ENCODE measurements at regions not wholly inside any gene's neighbourhood (a gene's known extent, or its start where the extent isn't known, plus 50 kb on each side); places are given as distances from the start of the nearest gene placed in this dataset.

DNA sequence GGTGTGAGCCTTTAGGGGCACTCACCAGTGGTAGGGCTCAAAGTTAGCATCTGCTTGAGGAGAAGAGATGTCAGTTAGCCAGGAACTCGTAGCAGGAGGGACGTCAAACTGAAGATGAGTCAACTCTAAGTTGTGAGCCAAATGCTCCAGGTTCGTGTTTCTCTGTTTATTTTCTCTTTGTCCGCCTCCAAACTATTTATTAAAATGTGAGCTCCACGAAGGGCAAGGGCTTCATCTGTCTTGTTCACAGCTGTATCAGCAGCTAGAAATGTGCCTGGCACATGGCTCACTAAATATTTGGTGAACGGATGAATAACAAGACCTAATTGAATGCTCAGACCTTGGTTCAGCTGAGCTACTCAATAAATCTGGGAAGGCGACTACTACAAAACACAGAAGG lies 248.9 kb downstream of the BCOR start:
- DNase-seq (ENCODE audit: low read depth, low spot score): peak; percentile 31
- CTCF ChIA-PET: interaction anchor here (0.7 kb wide), 1 partner anchor 65 kb away, joined by 3 read pairs; no protein-coding TSS in a partner anchor
- TF ChIP-seq, protein P1, sequence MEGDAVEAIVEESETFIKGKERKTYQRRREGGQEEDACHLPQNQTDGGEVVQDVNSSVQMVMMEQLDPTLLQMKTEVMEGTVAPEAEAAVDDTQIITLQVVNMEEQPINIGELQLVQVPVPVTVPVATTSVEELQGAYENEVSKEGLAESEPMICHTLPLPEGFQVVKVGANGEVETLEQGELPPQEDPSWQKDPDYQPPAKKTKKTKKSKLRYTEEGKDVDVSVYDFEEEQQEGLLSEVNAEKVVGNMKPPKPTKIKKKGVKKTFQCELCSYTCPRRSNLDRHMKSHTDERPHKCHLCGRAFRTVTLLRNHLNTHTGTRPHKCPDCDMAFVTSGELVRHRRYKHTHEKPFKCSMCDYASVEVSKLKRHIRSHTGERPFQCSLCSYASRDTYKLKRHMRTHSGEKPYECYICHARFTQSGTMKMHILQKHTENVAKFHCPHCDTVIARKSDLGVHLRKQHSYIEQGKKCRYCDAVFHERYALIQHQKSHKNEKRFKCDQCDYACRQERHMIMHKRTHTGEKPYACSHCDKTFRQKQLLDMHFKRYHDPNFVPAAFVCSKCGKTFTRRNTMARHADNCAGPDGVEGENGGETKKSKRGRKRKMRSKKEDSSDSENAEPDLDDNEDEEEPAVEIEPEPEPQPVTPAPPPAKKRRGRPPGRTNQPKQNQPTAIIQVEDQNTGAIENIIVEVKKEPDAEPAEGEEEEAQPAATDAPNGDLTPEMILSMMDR (IDR thresholded peaks at IDR 0.05; ENCODE audit: insufficient read depth, low read length, missing control alignments): no peak
- POLR2A ChIA-PET: no interaction called here
- H3K4me3 ChIP-seq (ENCODE audit: low read depth, low read length): no peak overlapping the region

DNA sequence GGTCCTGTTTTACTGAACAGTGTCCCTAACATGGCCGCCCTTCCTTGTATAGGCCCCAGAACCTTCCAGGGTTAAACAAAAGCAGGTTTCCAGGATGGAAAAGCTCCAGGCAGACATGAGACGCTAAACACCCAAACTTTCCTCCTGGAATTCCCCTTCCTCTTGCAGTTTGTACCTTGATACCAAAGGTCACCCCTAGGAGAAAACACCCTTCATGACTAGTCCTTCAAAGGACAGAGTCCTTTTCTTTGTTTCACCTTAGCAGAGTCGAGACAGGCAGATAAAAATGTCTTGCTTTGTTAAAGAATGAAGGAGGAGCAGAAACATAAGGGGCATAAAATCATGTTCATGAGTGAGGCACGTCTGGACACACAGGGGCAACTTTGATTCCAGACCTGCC lies 247.5 kb downstream of the BCOR start:
- TF ChIP-seq, protein P1 (IDR thresholded peaks at IDR 0.05; ENCODE audit: insufficient read depth, low read length, missing control alignments): no peak
- POLR2A ChIA-PET: interaction anchor here (1.2 kb wide), 1 partner anchor 216 kb away, joined by 3 read pairs; no protein-coding TSS in a partner anchor
- CTCF ChIA-PET: interaction anchor here (1.4 kb wide), 1 partner anchor 12 kb away, joined by 5 read pairs; no protein-coding TSS in a partner anchor
- no peak overlapping the region for H3K4me3 ChIP-seq (ENCODE audit: low read depth, low read length)
- DNase-seq (ENCODE audit: low read depth, low spot score): no peak

DNA sequence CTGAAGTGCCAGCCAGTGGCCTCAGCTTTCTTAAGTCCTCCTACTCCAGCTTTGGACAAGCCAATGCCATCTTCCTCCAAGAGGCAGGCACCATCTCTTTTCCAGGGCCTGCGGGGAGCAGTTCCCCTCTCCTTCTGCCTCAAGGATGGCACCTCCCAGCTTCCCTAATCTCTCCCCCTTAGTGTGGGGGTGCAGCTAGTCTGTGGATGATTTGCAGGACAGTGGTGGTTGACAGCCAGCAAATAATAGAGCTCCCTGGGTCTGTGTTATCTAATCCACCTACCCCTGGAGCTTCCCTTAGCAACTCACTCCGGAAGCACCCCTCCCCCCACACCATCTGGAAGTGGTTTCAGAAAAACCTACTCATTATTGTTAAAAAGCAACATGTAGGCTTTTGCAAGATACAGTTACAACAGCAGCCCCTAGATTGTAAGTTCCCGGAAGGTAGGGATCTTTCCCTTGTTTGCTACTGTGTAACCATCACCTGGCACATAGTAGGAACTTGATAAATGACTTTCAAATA lies 247.1 kb downstream of the BCOR start:
- CTCF ChIA-PET: interaction anchor here (0.8 to 1.4 kb wide), 2 partner anchors 13 to 160 kb away, joined by 3 to 5 read pairs; no protein-coding TSS in a partner anchor

DNA sequence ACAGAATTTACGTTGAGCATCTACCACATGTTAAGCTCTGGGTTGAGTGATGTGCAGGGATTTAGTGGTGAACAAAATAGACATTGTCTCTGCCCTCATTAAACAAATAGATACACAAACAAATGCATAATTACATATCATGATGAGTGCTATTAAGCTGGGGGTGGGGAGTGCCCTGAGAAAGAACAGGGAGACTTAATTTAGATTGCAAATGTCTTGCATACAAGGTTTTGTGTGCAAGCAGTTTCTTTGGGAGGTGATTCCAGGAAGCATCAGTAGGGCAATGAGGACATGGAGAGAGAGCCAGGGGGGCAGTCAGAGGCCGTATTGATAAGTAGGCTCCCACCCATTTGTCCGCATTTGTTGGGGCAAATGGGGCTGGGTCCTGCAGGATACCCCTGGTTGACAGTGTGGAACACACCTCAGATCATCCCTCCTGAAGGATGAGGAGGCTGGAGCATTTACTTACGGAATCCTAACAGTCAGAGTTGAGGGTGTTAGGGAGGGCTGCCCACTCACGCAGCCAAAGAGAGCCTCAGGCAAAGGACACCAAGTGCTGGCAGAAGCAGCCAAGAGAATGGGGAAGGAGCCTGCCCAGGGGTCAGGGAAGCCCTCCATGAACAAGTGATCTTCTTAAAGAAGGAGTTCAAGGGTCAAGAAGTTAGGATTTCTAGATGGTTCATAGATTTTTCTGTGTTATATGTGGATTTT lies 245.9 kb downstream of the BCOR start:
- TF ChIP-seq, protein P1 (IDR thresholded peaks at IDR 0.05; ENCODE audit: insufficient read depth, low read length, missing control alignments): no peak
- POLR2A ChIA-PET: no interaction called here
- DNase-seq (ENCODE audit: low read depth, low spot score): no peak
- no peak overlapping the region for H3K4me3 ChIP-seq (ENCODE audit: low read depth, low read length)
- CTCF ChIA-PET: interaction anchor here (0.8 kb wide), 1 partner anchor 159 kb away, joined by 3 read pairs; no protein-coding TSS in a partner anchor

More for the DNA sequence above, 247.1 kb downstream of the BCOR start:
- POLR2A ChIA-PET: interaction anchor here (1.2 kb wide), 1 partner anchor 215 kb away, joined by 3 read pairs; no protein-coding TSS in a partner anchor
- TF ChIP-seq, protein P1 (IDR thresholded peaks at IDR 0.05; ENCODE audit: insufficient read depth, low read length, missing control alignments): no peak
- H3K4me3 ChIP-seq (ENCODE audit: low read depth, low read length): no peak overlapping the region
- no peak for DNase-seq (ENCODE audit: low read depth, low spot score)

DNA sequence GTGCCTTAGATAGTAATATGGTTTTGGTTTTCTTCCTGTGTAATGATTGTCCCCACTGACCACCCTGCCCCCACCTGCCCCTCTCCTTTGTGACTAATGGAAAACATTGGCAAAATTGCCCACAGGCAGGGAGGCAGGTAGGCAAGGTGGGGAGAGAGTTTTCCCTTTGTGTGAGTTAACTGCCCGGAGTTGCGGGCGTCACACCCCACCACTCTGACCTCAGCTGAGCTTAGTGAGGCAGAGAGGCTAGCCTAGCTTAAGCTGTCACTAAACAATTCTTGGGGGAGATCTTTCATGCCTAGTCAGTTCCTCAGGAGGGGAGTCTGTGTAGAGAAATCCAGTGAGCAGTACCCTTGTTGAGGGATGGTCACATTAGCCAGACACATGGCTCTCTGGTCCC lies 245.3 kb downstream of the BCOR start:
- CTCF ChIA-PET: interaction anchor here (1.2 kb wide), 1 partner anchor 121 kb away, joined by 3 read pairs; no protein-coding TSS in a partner anchor
- no peak for DNase-seq (ENCODE audit: low read depth, low spot score)
- TF ChIP-seq, protein P1 (IDR thresholded peaks at IDR 0.05; ENCODE audit: insufficient read depth, low read length, missing control alignments): no peak
- no peak overlapping the region for H3K4me3 ChIP-seq (ENCODE audit: low read depth, low read length)
- POLR2A ChIA-PET: no interaction called here

DNA sequence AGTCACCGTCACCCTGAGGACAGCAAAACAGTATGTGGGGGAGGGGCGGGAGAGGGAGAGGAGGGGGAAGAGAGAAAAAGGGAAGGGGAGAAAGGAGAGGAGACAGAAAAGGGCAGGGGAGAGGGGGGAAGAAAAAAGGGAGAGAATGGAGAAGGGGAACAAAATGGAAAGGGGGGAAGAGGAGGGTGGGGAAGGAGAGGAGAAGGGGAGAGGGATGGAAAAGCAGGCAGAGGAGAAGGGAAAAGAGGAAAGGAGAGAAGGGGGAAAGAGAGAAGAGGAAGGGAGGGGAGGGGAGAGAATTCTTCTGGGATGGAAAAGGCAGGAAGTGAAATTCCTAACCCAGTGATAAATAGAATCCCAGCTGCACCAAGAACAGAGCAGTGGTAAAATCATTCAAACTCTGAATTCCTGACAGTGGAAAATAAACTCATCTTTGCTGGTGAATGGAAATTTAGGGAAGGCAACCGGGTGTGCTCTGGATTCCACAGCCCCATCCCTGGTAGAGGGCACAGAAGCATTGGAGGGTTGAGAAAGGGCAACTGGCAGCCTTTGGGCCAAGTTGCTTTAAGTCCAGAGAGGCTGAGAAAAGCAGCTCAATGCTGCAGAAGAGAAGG lies 244.2 kb downstream of the BCOR start:
- DNase-seq (ENCODE audit: low read depth, low spot score): no peak
- CTCF ChIA-PET: interaction anchor here (1.2 to 1.3 kb wide), 2 partner anchors 24 to 122 kb away, joined by 3 read pairs; no protein-coding TSS in a partner anchor
- POLR2A ChIA-PET: no interaction called here
- H3K4me3 ChIP-seq (ENCODE audit: low read depth, low read length): no peak overlapping the region
- TF ChIP-seq, protein P1 (IDR thresholded peaks at IDR 0.05; ENCODE audit: insufficient read depth, low read length, missing control alignments): no peak
